DMS79 (cell line): ENCODE measurements at regions not wholly inside any gene's neighbourhood (a gene's known extent, or its start where the extent isn't known, plus 50 kb on each side); places are given as distances from the start of the nearest gene placed in this dataset.

Source experiments
- DNase-seq: peaks from one replicate; lab custom pipeline; 2025; lab: John Stamatoyannopoulos, UW

- DNase-seq, result no peak
Measured at GRCh38 chr2:224210286-224211180, 171.4 kb upstream of the SERPINE2 start.

GRCh38 chr2:224209555-224210285 is 170.6 kb upstream of the SERPINE2 start:
- no peak for DNase-seq

GRCh38 chr2:224208443-224208842 is 169.4 kb upstream of the SERPINE2 start:
- DNase-seq, result no peak

GRCh38 chr2:224208007-224208406 is 168.9 kb upstream of the SERPINE2 start:
- DNase-seq, result no peak

DNA sequence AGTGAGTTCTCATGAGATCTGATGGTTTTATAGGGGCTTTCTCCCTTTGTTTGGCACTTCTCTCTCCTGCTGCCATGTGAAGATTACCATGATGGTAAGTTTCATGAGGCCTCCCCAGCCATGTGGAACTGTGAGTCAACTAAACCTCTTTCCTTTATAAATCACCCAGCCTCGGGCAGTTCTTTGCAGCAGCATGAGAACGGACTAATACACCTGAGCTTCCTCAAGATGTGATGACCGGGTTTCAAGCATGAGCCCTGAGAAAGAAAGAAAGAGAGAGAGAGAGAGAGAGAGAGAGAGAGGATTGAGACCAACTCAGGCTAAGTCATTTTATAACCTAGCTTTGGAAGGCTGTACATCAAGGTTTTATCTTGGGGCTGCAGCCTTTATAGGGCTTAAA is 167.7 kb upstream of the SERPINE2 start:
- no peak for DNase-seq

- no peak for DNase-seq
Measured at GRCh38 chr2:224202281-224202865, 163.3 kb upstream of the SERPINE2 start.

GRCh38 chr2:224198436-224198835 is 159.3 kb upstream of the SERPINE2 start:
- DNase-seq, result no peak

DNA sequence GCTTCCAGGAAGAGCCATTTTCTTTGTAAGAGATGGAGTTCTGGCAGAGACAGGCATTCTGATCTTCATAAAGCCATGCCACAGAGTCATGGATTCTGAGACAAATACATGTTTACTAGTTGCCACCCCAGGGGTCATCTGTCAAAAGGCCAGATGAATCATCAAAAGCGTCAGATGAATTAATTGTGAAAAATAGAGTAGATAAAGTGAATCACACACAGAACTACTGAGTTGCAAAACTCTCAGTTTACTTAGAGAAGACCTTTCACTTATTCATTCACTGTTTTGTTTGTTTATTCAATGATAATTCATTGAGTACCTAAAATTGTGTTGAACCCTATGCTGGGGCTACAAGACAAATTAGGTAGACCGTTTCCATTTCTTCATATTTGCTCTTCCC is 157.7 kb upstream of the SERPINE2 start:
- no peak for DNase-seq

DNA sequence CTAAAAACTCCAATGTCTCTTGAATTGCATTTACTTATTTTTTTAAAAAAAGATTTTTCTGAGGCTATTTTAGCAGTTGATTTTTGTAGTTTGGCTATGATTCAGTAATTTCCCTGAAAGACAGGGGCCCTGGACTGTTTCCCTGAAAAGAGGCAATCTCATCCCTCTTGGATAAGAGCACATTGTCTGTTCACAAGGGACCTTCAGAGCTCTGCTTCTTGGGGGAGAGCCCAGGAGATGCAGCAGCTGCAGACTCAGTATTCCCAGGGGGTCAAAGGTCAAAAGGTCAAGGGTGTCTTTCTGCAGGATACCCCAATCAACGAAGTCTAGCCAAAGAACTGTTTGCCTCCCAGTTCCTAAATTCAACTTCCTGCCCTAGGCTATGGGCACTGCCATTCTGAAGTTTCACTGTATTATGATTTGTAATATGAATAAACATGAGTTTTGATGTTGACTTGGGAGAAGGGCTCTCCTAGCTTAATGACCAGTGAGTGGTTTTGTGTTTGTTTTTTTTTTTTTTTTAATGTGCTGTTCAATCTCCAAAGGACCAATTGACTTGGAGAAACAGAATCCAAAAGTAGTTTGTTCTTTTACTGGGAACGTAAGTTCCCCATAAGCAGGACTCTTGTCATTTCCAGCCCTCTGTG is 157.0 kb upstream of the SERPINE2 start:
- DNase-seq, result no peak

DNA sequence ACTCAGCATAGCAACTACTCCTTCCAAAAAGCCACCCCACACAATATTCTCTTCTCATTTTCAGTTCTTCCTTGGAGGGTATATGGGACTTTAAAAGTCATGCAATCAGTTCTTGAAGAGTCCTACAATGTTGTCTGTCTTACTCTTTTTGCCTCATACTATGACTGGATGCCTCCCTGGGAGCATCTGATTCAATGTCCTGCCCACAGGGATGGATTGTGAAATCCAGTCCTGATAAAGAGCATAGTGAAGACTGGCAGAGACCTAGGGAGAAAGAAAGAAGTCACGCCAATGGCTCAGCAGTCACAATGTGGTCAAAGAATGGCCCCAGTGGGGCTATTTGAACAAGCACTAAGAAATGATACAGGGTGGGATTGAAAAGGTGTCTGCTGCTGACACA is 155.1 kb upstream of the SERPINE2 start:
- no peak for DNase-seq

- DNase-seq, result no peak
Measured at GRCh38 chr2:224191465-224191864, 152.4 kb upstream of the SERPINE2 start.

DNA sequence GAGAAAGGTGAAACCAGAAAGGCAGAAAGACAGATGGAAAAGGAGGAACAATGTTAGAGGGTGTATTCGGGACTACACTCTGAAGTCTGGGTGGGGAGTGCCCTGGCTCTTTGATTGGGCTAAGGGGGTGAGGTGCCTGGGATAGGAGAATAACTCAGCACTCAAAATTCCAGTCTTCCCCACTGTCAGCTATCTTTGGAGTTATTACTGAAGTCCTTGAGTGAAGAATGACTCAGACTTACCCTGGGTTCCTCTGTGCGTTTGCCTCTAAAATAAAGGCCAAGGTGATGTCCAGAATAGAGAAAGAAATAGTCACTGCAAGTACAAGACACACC is 151.8 kb upstream of the SERPINE2 start:
- no peak for DNase-seq

DNA sequence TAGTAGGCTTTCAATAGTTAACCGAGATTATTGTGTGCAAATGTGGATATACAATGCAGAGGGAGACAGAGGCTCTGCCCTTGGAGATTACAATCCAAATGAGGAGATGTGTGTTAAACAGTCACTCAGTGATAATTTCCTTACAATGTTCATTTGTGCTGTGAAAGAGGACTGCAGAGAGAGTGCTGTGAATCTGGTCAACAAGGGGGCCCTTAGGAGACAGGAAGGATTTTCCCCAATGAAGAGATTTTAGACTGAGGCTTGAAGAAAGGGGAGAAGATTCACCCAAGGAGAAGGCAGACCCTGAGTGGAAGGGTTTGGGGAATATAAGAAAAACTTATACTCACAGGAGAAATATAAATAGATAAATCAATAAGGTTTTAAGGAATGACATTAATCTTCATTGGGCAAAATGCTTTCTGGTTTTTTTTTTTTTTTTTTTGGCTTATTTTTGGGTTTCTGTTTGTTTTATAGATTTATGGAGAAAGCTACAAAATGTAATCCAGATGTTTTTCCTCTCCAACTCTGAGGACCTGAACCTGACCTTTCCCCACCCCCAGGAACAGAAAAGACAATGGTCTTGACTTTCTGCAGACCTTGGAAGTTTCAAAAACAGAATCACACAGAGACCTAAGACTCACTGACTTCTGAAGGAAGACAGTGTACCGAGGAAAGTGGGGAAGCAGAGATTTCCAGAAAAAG is 151.3 kb upstream of the SERPINE2 start:
- no peak for DNase-seq

GRCh38 chr2:224187220-224187619 is 148.1 kb upstream of the SERPINE2 start:
- no peak for DNase-seq

DNA sequence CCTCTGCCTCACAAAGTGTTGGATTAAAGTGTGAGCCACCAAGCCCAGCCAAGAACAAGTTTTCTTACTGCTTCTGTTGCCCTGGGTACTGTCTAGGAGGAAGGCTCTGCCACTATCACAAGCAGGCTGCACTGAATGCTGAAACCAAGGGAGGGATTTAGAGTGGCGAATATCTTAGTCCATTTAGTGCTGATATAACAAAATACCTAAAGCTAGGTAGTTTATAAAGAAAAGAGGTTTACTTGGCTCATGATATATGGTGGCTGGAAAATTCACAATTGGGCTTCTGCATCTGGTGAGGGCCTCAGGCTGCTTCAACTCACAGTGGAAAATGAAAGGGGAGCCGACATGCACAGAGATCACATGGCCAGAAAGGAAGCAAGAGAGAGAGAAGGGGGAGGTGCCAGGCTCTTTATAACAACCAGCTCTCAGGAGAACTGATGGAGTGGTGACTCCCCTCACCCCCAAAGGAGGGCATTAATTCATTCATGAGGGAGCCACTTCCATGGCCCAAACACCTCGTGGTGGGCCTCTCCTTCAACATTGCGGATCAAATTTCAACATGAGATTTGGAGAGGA is 146.0 kb upstream of the SERPINE2 start:
- DNase-seq, result no peak

GRCh38 chr2:224183086-224183485 is 144.0 kb upstream of the SERPINE2 start:
- DNase-seq, result no peak

DNA sequence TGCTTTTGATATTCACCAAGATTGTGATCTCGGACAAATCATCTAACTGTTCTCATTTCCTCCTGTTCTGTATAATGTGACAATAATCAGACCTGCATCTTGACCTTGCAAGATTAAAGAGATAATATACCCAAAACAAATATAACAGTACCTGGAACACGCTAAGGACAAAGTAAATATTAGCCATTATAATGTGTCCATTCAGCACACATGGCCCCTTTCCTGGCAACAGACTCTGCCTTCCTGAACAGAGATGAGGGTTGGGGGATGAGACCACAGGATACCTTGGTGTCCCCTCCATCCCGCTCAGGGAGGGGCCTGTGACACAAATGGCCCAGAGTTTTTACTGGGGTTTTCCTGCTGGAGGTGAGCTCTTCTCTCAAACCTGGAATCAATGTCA is 143.4 kb upstream of the SERPINE2 start:
- no peak for DNase-seq

- no peak for DNase-seq
Measured at GRCh38 chr2:224181534-224182155, 142.6 kb upstream of the SERPINE2 start.

- no peak for DNase-seq
Measured at GRCh38 chr2:224180810-224181209, 141.7 kb upstream of the SERPINE2 start.

DNA sequence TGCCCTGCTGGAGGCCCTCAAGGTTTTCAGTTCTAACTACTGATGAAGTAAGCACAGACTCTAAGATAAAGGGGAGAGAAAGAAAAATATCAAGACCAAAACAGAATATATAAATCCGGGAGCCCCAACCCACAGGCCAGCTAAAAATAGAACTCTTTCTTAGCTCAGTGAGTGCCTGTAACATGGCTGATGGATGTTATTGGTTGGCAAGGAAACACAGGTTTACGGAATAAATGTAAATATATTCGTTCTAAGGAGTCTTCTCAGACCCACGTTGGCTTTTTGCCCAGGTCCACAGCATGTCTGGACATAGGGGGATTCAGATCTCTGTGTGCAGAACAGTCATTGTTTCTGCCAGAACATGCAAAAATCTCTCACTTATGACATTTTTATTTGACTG is 139.0 kb upstream of the SERPINE2 start:
- no peak for DNase-seq

- no peak for DNase-seq
Measured at GRCh38 chr2:224175538-224175937, 136.5 kb upstream of the SERPINE2 start.
